Body of pancreas (tissue), 4 donors: ENCODE measurements at regions not wholly inside any gene's neighbourhood (a gene's known extent, or its start where the extent isn't known, plus 50 kb on each side); places are given as distances from the start of the nearest gene placed in this dataset.

Experiments used
- CTCF ChIP-seq, 7 experiments: fragments of 450-650 bp in 4 of 7; fragments of 200-600 bp in 3 of 7; sonication (generic) in 3 of 7; IDR thresholded peaks; one replicate each; pipeline ENCODE4 v1.5.1; 2016 to 2019; ENCODE audit warnings: antibody characterized with exemption in 7 of 7
- POLR2A ChIP-seq, 3 donors: fragments of 450-650 bp; IDR thresholded peaks; one replicate each; pipeline ENCODE4 v1.6.1; 2016; ENCODE audit warnings: antibody characterized with exemption in 3 of 3, mild to moderate bottlenecking in 2 of 3

- TF ChIP-seq POLR2A (IDR thresholded peaks at IDR 0.05) (no peak), CTCF (IDR thresholded peaks at IDR 0.05) (no peak)
Measured at GRCh38 chr7:49596701-49597491, 176.5 kb upstream of the VWC2 start.
